ENCODE measurements at regions not wholly inside any gene's neighbourhood (a gene's known extent, or its start where the extent isn't known, plus 50 kb on each side); places are given as distances from the start of the nearest gene placed in this dataset.

DNA sequence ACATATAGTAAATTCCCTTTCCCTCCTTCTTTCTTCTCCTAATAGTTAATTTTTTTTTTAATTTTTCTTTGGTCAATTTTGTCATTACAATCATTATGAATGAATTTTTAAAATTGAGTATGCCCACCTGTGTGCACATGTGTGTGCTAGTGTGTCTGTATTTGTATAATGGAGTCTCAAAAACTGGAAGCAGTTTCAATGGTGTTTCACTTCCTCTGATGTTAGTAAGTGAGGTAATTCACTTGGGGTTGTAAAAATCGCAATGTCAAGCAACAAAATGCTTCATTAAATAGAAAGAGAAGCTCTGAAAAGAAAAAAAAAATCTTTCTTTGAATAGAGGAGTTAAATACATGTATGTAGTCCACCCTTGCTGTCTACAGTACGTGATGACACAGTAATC, 1467.6 kb upstream of the NUDT12 start:
- TF ChIP-seq POLR2AphosphoS5 (IDR thresholded peaks at IDR 0.05; ENCODE audit: borderline replicate concordance, low read depth, low read length), result no peak
- no peak for TF ChIP-seq EZH2 (IDR thresholded peaks at IDR 0.05)

All from SK-N-MC (cell line).